GM12878 (cell line): ENCODE measurements at regions not wholly inside any gene's neighbourhood (a gene's known extent, or its start where the extent isn't known, plus 50 kb on each side); places are given as distances from the start of the nearest gene placed in this dataset.

ENCODE experiments used
- ATAC-seq: fragments of 200-7000 bp; cut with Tn5 transposase; 3 replicates; pipeline ENCODE4 v1.9.1; 2020; ENCODE audit warnings: mild to moderate bottlenecking, moderate library complexity
- BruUV-seq: library from RNA; stranded (reverse); fragments of 400-500 nt; replicated peaks from 2 replicates; lab custom pipeline; 2021; lab: Mats Ljungman, UMichigan
- CTCF ChIA-PET: fragments of 300-600 bp; sonication (Branson Sonifier 250); formaldehyde crosslinking; extraction: SDS; loops from one replicate; lab custom pipeline; 2021; ENCODE audit warnings: inconsistent platforms; lab: Yijun Ruan, JAX
- POLR2A ChIA-PET: fragments of 350-600 bp; formaldehyde crosslinking; extraction: SDS; loops from one replicate; lab custom pipeline; 2021; ENCODE audit warnings: inconsistent platforms; lab: Charles Lee
- RAD21 ChIA-PET: fragments of 300-600 bp; sonication (Branson Sonifier 250); formaldehyde crosslinking; loops from one replicate; lab custom pipeline; 2023; ENCODE audit warnings: antibody characterized with exemption; ENCODE audit not compliant: unreplicated experiment; lab: Charles Lee
- SMC1A ChIA-PET: fragments of 300-600 bp; sonication (Branson Sonifier 250); formaldehyde crosslinking; loops from one replicate; lab custom pipeline; 2023; ENCODE audit not compliant: unreplicated experiment, uncharacterized antibody; lab: Charles Lee
- DNase-seq: peaks from one replicate; pipeline ENCODE4 v3.0.0-alpha.2; 2011; ENCODE audit warnings: low read depth, low spot score
- FAIRE-seq: peaks from 3 replicates; lab custom pipeline; 2011; peaks lifted over from hg19 to GRCh38; lab: Jason Lieb, UNC
- H2AFZ ChIP-seq: 2 replicates; pipeline ENCODE4 v1.6.0; 2011; ENCODE audit warnings: low read depth, low read length, control low read depth; ENCODE audit not compliant: control insufficient read depth
- H3K27ac ChIP-seq: 2 replicates; pipeline ENCODE4 v1.5.1; 2011; ENCODE audit warnings: control low read depth; ENCODE audit not compliant: control insufficient read depth, insufficient read depth
- H3K27me3 ChIP-seq, 2 experiments: replicated peaks in 1 of 2; 2 replicates each; pipeline versions ENCODE4 v1.6.0 to v1.6.1; 2011; ENCODE audit warnings: low read length in 1 of 2; ENCODE audit not compliant: control insufficient read depth in 2 of 2, insufficient read depth in 2 of 2
- H3K36me3 ChIP-seq, 2 experiments: 2 replicates each; pipeline ENCODE4 v1.5.1; 2011; ENCODE audit warnings: low read length in 1 of 2; ENCODE audit not compliant: control insufficient read depth in 2 of 2, insufficient read depth in 2 of 2
- H3K4me1 ChIP-seq: 2 replicates; pipeline ENCODE4 v1.6.1; 2011; ENCODE audit warnings: mild to moderate bottlenecking, low read length, moderate library complexity, mixed read lengths; ENCODE audit not compliant: control insufficient read depth, insufficient read depth
- H3K4me2 ChIP-seq: 2 replicates; pipeline ENCODE4 v1.6.0; 2011; ENCODE audit warnings: control low read depth; ENCODE audit not compliant: control insufficient read depth, insufficient read depth
- H3K4me3 ChIP-seq: fragments of 200-600 bp; sonication (generic); 2 replicates; pipeline ENCODE4 v1.5.1; 2016
- H3K79me2 ChIP-seq: 2 replicates; pipeline ENCODE4 v1.6.0; 2011; ENCODE audit warnings: low read length; ENCODE audit not compliant: control insufficient read depth, insufficient read depth
- H3K9ac ChIP-seq: 2 replicates; pipeline ENCODE4 v1.8.0; 2011; ENCODE audit warnings: low read length, control low read depth, mixed read lengths; ENCODE audit not compliant: control insufficient read depth, insufficient read depth
- H3K9me3 ChIP-seq: replicated peaks from 3 replicates; pipeline ENCODE4 v1.5.1; 2011; ENCODE audit warnings: mild to moderate bottlenecking, low read length; ENCODE audit not compliant: control insufficient read depth, insufficient read depth
- H4K20me1 ChIP-seq: 2 replicates; pipeline ENCODE4 v1.6.0; 2011; ENCODE audit not compliant: control insufficient read depth, insufficient read depth
- BMI1 ChIP-seq: fragments of 450-650 bp; IDR thresholded peaks from 2 replicates; pipeline ENCODE4 v1.6.1; 2016; ENCODE audit warnings: mild to moderate bottlenecking, moderate library complexity, borderline replicate concordance
- BRCA1 ChIP-seq: IDR thresholded peaks from 2 replicates; pipeline ENCODE4 v1.6.1; 2011; ENCODE audit warnings: low read depth, low read length, improper control_type of control experiment
- CBX3 ChIP-seq: fragments of 200-600 bp; sonication (generic); IDR thresholded peaks from 2 replicates; pipeline ENCODE4 v1.6.1; 2016; ENCODE audit warnings: low read depth, borderline replicate concordance
- CHD4 ChIP-seq: fragments of 200-600 bp; sonication (generic); IDR thresholded peaks from 2 replicates; pipeline ENCODE4 v1.6.1; 2016; ENCODE audit warnings: mild to moderate bottlenecking
- HDGF ChIP-seq: fragments of 450-650 bp; IDR thresholded peaks from 2 replicates; pipeline ENCODE4 v1.6.1; 2016; ENCODE audit warnings: antibody characterized with exemption
- JUNB ChIP-seq: IDR thresholded peaks from 2 replicates; pipeline ENCODE4 v1.6.1; 2016; ENCODE audit warnings: antibody characterized with exemption, mild to moderate bottlenecking
- NBN ChIP-seq: fragments of 450-650 bp; IDR thresholded peaks from 2 replicates; pipeline ENCODE4 v1.6.1; 2016
- NR2C1 ChIP-seq: fragments of 450-650 bp; IDR thresholded peaks from 2 replicates; pipeline ENCODE4 v1.6.1; 2017; ENCODE audit warnings: antibody characterized with exemption, mild to moderate bottlenecking, moderate library complexity
- PAX8 ChIP-seq: fragments of 450-650 bp; IDR thresholded peaks from 2 replicates; pipeline ENCODE4 v1.6.1; 2017; ENCODE audit warnings: mild to moderate bottlenecking, moderate library complexity
- SIN3A ChIP-seq: IDR thresholded peaks from 2 replicates; pipeline ENCODE4 v1.6.1; 2012; ENCODE audit warnings: low read depth, low read length, improper control_type of control experiment
- STAT1 ChIP-seq: fragments of 450-650 bp; conservative IDR thresholded peaks from 2 replicates; pipeline ENCODE4 v1.6.1; 2014; ENCODE audit warnings: antibody characterized with exemption, mild to moderate bottlenecking
- TCF12 ChIP-seq: IDR thresholded peaks from 2 replicates; pipeline ENCODE4 v1.6.1; 2011; ENCODE audit warnings: low read depth, mild to moderate bottlenecking, low read length
- ZNF384 ChIP-seq: IDR thresholded peaks from 2 replicates; pipeline ENCODE4 v1.6.1; 2012; ENCODE audit warnings: low read depth, mild to moderate bottlenecking, low read length, improper control_type of control experiment, borderline replicate concordance
- ZNF592 ChIP-seq: fragments of 450-650 bp; IDR thresholded peaks from 2 replicates; pipeline ENCODE4 v1.6.1; 2017; ENCODE audit warnings: mild to moderate bottlenecking, moderate library complexity
- WGBS: methylation state at CpG from one replicate; pipeline ENCODE4 v1.1.6; 2016; ENCODE audit warnings: low lambda C conversion rate; ENCODE audit not compliant: insufficient replicate concordance, insufficient coverage; ENCODE audit errors: missing lambda C conversion rate; 5-methylcytosine and 5-hydroxymethylcytosine counted together
- in situ Hi-C: fragments of 300-500 bp; cut with MboI; formaldehyde crosslinking; loops from 9 replicates; pipeline ENCODE4 v1.14.3; 2018; ENCODE audit warnings: mixed read lengths
- intact Hi-C: fragments of 100-400 bp; cut with micrococcal nuclease; formaldehyde crosslinking; loops from one replicate; pipeline ENCODE4 v1.14.2; 2022; ENCODE audit not compliant: unreplicated experiment
- TF ChIP-seq, protein P1 (sequence below): fragments of 450-650 bp; IDR thresholded peaks from 2 replicates; pipeline ENCODE4 v1.6.1; 2017; ENCODE audit warnings: mild to moderate bottlenecking, moderate library complexity
- TF ChIP-seq, protein P2 (sequence below): fragments of 450-650 bp; IDR thresholded peaks from 2 replicates; pipeline ENCODE4 v1.6.1; 2017; ENCODE audit warnings: antibody characterized with exemption, mild to moderate bottlenecking, moderate library complexity

- in situ Hi-C loops (no loop called here), intact Hi-C loops (no loop called here)
- no peaks in the 10 kb centered on the region for H3K36me3 ChIP-seq
- no peak overlapping the region for H3K27ac ChIP-seq
- ATAC-seq (no peak), FAIRE-seq (no peak), DNase-seq (no peak)
- ChIA-PET SMC1A (interaction anchor here (1.0 to 2.2 kb wide), 4 partner anchors 10 to 190 kb away, joined by 3 to 11 read pairs (median 3); no protein-coding TSS in a partner anchor), CTCF (interaction anchor here (0.6 to 1.8 kb wide), 6 partner anchors 8 to 1505 kb away, joined by 3 to 6 read pairs (median 3); no protein-coding TSS in a partner anchor), RAD21 (interaction anchor here (0.7 to 1.8 kb wide), 4 partner anchors 9 to 113 kb away, joined by 3 to 6 read pairs (median 4); no protein-coding TSS in a partner anchor), POLR2A (no interaction called here)
- H3K27me3 ChIP-seq = no peaks in the 10 kb centered on the region
- H3K4me2 ChIP-seq = no peak overlapping the region
- no peak overlapping the region for H3K4me3 ChIP-seq
- WGBS = 63% methylated on average over 5 of the region's 5 CpGs
- no peaks in the 10 kb centered on the region for H4K20me1 ChIP-seq
- H3K9me3 ChIP-seq = no peaks in the 10 kb centered on the region; the same call in 2 of the 3 replicates
- BruUV-seq = no TSS peak
- no peaks in the 10 kb centered on the region for H3K79me2 ChIP-seq
- H3K4me1 ChIP-seq = no peaks in the 10 kb centered on the region
- H2AFZ ChIP-seq = no peak overlapping the region
- H3K9ac ChIP-seq = no peak overlapping the region
- TF ChIP-seq CBX3 (no peak), CHD4 (no peak), BRCA1 (no peak), ZNF384 (no peak), JUNB (no peak), NBN (no peak), STAT1 (no peak), NR2C1 (no peak), ZNF592 (no peak), TCF12 (no peak), PAX8 (no peak), BMI1 (no peak), HDGF (no peak), SIN3A (no peak)
- TF ChIP-seq, protein P1, sequence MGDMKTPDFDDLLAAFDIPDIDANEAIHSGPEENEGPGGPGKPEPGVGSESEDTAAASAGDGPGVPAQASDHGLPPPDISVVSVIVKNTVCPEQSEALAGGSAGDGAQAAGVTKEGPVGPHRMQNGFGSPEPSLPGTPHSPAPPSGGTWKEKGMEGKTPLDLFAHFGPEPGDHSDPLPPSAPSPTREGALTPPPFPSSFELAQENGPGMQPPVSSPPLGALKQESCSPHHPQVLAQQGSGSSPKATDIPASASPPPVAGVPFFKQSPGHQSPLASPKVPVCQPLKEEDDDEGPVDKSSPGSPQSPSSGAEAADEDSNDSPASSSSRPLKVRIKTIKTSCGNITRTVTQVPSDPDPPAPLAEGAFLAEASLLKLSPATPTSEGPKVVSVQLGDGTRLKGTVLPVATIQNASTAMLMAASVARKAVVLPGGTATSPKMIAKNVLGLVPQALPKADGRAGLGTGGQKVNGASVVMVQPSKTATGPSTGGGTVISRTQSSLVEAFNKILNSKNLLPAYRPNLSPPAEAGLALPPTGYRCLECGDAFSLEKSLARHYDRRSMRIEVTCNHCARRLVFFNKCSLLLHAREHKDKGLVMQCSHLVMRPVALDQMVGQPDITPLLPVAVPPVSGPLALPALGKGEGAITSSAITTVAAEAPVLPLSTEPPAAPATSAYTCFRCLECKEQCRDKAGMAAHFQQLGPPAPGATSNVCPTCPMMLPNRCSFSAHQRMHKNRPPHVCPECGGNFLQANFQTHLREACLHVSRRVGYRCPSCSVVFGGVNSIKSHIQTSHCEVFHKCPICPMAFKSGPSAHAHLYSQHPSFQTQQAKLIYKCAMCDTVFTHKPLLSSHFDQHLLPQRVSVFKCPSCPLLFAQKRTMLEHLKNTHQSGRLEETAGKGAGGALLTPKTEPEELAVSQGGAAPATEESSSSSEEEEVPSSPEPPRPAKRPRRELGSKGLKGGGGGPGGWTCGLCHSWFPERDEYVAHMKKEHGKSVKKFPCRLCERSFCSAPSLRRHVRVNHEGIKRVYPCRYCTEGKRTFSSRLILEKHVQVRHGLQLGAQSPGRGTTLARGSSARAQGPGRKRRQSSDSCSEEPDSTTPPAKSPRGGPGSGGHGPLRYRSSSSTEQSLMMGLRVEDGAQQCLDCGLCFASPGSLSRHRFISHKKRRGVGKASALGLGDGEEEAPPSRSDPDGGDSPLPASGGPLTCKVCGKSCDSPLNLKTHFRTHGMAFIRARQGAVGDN = no peak
- TF ChIP-seq, protein P2, sequence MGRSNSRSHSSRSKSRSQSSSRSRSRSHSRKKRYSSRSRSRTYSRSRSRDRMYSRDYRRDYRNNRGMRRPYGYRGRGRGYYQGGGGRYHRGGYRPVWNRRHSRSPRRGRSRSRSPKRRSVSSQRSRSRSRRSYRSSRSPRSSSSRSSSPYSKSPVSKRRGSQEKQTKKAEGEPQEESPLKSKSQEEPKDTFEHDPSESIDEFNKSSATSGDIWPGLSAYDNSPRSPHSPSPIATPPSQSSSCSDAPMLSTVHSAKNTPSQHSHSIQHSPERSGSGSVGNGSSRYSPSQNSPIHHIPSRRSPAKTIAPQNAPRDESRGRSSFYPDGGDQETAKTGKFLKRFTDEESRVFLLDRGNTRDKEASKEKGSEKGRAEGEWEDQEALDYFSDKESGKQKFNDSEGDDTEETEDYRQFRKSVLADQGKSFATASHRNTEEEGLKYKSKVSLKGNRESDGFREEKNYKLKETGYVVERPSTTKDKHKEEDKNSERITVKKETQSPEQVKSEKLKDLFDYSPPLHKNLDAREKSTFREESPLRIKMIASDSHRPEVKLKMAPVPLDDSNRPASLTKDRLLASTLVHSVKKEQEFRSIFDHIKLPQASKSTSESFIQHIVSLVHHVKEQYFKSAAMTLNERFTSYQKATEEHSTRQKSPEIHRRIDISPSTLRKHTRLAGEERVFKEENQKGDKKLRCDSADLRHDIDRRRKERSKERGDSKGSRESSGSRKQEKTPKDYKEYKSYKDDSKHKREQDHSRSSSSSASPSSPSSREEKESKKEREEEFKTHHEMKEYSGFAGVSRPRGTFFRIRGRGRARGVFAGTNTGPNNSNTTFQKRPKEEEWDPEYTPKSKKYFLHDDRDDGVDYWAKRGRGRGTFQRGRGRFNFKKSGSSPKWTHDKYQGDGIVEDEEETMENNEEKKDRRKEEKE = no peak
Observed at GRCh38 chr6:149181304-149181703, 136.2 kb upstream of the TAB2 start.
